ENCODE measurements at regions not wholly inside any gene's neighbourhood (a gene's known extent, or its start where the extent isn't known, plus 50 kb on each side); places are given as distances from the start of the nearest gene placed in this dataset.

DNA sequence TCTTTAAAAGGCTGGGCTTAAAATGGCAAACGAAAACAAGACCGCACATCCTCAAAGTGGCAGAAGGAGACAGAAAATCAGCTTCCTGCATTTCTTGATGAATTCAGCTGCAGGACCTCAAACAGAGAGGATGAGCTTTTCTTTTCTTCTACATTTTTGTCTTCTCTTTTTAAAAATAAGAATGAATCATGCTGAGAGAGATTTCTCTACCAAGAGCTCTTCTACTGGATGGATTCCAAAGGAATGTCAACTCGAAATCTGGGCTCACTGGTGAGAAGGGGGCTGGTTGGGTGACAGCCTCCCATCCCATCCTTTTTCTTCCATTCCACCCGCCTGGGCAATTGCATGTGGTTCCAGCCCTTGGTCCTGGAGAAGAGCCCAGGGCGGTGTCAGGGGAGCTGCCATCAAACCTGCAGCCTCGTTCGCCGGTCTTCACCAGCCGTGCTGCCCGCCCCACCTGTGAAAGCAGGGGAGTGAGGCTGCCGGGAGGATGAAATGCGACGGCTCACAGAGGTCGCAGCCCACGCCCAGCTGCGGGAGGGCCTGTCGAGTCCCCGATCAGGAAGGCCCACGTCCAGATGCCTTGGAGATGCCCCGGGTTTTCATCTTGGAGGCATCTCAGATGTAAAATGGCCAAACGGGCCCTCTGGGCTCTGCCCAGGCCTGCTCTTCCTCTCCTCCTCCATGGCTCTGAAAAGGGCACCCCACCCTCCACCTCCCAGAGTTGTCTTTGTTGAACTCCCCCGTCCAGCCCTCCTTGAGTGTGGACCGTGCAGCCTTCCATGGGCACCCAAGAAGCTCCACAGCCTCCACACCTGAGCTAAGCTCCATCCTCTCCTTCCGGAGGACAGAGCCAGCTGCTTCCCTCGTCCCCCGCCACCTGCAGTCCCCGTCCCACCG, 121.9 kb downstream of the FOXL1 start:
- no peak overlapping the region for H3K27ac ChIP-seq
- no peak for TF ChIP-seq ZFX (IDR thresholded peaks at IDR 0.05; ENCODE audit: borderline replicate concordance)
- TF ChIP-seq, protein P1, sequence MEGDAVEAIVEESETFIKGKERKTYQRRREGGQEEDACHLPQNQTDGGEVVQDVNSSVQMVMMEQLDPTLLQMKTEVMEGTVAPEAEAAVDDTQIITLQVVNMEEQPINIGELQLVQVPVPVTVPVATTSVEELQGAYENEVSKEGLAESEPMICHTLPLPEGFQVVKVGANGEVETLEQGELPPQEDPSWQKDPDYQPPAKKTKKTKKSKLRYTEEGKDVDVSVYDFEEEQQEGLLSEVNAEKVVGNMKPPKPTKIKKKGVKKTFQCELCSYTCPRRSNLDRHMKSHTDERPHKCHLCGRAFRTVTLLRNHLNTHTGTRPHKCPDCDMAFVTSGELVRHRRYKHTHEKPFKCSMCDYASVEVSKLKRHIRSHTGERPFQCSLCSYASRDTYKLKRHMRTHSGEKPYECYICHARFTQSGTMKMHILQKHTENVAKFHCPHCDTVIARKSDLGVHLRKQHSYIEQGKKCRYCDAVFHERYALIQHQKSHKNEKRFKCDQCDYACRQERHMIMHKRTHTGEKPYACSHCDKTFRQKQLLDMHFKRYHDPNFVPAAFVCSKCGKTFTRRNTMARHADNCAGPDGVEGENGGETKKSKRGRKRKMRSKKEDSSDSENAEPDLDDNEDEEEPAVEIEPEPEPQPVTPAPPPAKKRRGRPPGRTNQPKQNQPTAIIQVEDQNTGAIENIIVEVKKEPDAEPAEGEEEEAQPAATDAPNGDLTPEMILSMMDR (IDR thresholded peaks at IDR 0.05), result no peak

DNA sequence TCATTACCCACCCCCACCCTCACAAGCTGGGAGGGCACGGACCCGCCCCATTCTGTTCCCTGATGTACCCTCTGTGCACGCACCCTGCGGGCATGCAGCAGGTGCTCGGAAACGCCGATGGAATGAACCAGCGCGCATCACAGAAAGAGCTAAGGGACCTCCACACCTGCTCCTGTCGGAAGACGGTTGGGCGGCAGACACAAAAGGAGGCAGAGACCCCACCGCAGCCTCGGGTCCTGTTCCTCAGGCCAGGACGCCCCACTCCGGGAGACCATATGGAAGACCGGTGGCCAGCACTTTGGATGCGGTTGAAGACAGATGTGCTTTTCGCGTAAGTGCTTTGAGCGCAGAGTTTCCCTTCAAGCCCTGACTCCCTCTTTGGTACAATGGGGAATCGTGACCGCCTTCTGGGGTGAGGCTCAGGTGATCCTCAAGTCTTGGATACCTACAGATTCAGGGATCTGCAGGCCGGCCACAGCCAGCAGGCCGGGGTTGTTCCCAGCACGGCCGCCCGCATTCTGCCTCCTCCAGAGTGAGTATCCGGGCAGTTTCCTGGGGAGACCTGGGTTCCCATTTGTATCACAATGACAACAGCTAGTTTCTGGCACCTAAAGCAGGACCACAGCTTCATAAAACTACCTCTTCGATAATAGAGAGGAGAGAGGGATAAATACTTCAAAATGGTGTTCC, 123.1 kb downstream of the FOXL1 start:
- no peak overlapping the region for H3K27ac ChIP-seq
- no peak for TF ChIP-seq ZFX (IDR thresholded peaks at IDR 0.05; ENCODE audit: borderline replicate concordance)
- TF ChIP-seq, protein P1 (IDR thresholded peaks at IDR 0.05), result no peak

DNA sequence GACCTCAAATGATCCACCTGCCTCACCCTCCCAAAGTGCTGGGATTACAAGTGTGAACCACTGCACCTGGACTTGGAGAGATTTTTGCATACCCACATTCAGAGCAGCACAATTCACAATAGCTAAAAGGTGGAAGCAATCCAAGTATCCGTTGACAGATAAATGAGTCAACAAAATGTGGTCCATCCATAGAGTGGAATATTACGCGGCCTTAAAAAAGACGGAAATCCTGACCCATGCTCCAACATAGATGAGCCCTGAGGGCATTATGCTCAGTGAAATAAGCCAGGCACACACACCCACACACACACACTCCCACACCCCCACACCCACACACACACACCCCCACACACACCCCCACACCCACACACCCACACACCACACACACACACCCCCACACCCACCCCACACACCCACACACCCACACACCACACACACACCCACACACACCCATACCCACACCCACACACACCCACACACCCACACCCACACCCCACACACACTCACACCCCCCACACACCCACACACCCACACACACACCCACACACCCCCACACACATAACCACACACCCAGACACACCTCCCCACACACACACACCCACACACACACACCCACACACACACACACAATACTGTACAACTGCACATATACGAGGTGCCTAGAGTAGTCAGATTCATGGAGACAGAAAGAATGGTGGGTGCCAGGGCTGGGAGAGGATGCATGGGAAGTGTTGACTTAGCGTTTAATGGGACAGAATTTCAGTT, 124.7 kb downstream of the FOXL1 start:
- no peak overlapping the region for H3K27ac ChIP-seq
- no peak for TF ChIP-seq ZFX (IDR thresholded peaks at IDR 0.05; ENCODE audit: borderline replicate concordance)
- TF ChIP-seq, protein P1 (IDR thresholded peaks at IDR 0.05), result no peak

DNA sequence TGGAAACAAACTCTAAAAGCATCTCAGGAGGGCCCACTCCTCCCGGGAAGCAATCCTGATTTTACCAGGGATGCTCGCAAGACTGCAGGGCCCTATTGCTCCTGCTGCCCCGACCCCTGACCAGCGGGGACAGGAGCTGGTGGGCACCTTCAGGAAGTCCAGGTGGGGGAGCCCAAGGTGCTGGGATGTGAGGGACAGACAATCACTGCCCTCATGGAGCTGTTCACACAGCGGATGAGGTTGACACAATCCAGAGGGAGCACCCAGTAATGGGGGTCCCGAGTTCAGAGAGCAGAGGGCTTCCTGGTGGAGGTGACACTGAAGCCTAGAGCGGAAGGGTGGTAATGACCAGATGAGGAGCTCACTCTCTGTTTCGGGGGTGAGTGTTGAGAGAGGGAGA, 126.2 kb downstream of the FOXL1 start:
- TF ChIP-seq, protein P1 (IDR thresholded peaks at IDR 0.05), result no peak
- no peak for TF ChIP-seq ZFX (IDR thresholded peaks at IDR 0.05; ENCODE audit: borderline replicate concordance)
- no peak overlapping the region for H3K27ac ChIP-seq

DNA sequence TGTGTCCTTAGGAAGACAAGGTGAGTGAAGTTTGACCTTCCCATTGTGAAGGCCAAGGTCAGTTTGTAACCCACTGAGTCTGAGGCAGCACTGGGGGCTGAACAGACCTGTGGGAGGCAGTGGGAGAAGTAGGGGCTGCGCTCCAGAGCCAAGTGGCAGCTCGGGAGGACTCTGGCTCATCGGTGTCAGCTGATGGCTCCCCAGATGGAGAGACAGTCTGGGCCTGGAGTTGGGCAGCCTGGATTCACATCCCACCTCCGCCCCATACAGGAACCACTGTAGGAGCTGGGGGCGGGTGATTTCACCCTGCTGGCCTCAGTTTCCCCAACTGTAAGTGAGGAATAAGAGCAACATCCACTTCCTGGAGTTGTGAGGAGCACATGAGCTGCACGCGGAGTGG, 128.4 kb downstream of the FOXL1 start:
- no peak for TF ChIP-seq ZFX (IDR thresholded peaks at IDR 0.05; ENCODE audit: borderline replicate concordance)
- TF ChIP-seq, protein P1 (IDR thresholded peaks at IDR 0.05), result no peak
- H3K27ac ChIP-seq, result no peak overlapping the region

DNA sequence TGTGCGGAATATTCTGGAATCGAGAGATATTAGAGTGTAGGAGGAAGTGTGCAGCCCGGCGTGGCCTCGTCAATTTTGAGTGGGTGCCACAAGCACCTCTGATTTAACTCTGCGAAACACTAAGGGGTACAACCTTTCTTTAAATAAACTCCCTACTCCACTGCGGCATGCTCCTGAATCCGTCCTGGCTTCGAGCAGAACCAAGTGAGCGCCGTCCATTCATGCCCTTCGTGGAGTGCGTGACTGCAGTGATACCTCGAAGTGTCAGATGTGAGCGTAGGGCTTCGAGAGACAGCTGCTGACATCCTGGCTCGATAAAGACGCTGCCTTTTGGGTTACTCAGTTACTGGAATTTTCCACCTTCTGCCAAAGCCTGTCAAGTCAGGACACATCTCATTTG, 128.8 kb downstream of the FOXL1 start:
- H3K27ac ChIP-seq, result no peak overlapping the region
- TF ChIP-seq, protein P1 (IDR thresholded peaks at IDR 0.05), result no peak
- no peak for TF ChIP-seq ZFX (IDR thresholded peaks at IDR 0.05; ENCODE audit: borderline replicate concordance)

Data from 22Rv1 (cell line).